22Rv1 (cell line): ENCODE measurements at regions not wholly inside any gene's neighbourhood (a gene's known extent, or its start where the extent isn't known, plus 50 kb on each side); places are given as distances from the start of the nearest gene placed in this dataset.
"Not testable (repeated sequence)": the region's sequence is repeated elsewhere in the genome, so short reads cannot be mapped to it uniquely, and the experiment has no call there.

Experiments
- H3K27ac ChIP-seq: fragments of 450-650 bp; 2 replicates; pipeline ENCODE4 v1.5.1; 2017
- ZFX ChIP-seq: fragments of 450-650 bp; IDR thresholded peaks from 2 replicates; pipeline ENCODE4 v1.6.1; 2017; ENCODE audit warnings: antibody characterized with exemption, borderline replicate concordance
- TF ChIP-seq, protein P1 (sequence below): fragments of 450-650 bp; IDR thresholded peaks from 2 replicates; pipeline ENCODE4 v1.5.1; 2017; ENCODE audit warnings: mild to moderate bottlenecking

DNA sequence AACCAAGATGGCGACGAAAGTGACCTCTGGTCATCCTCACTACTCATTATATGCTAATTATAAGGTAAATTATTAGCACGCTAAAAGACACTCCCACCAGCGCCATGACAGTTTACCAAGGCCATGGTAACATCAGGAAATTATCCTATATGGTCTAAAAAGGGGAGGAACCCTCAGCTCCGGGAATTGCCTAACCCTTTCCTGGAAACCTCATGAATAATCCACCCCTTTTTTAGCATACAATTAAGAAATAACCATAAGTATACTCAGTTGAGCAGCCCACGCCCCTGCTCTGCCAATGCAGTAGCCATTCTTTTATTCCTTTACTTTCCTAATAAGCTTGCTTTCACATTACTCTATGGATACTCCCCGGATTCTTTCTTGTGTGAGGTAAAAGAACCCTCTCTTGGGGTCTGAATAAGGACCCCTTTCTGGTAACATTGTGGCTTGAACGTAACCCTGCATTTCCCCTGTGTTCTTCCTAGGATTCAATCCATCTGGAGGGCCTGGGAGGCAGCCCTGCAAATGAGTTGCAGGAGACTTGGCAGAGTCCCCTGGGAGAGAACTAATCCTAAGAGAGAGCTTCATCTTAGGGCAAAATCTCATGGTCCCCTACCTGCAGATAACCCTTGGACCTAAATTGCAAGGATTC lies 225.6 kb upstream of the JARID2 start:
- TF ChIP-seq, protein P1, sequence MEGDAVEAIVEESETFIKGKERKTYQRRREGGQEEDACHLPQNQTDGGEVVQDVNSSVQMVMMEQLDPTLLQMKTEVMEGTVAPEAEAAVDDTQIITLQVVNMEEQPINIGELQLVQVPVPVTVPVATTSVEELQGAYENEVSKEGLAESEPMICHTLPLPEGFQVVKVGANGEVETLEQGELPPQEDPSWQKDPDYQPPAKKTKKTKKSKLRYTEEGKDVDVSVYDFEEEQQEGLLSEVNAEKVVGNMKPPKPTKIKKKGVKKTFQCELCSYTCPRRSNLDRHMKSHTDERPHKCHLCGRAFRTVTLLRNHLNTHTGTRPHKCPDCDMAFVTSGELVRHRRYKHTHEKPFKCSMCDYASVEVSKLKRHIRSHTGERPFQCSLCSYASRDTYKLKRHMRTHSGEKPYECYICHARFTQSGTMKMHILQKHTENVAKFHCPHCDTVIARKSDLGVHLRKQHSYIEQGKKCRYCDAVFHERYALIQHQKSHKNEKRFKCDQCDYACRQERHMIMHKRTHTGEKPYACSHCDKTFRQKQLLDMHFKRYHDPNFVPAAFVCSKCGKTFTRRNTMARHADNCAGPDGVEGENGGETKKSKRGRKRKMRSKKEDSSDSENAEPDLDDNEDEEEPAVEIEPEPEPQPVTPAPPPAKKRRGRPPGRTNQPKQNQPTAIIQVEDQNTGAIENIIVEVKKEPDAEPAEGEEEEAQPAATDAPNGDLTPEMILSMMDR, result no peak
- TF ChIP-seq ZFX, result no peak
- no peak overlapping the region for H3K27ac ChIP-seq

DNA sequence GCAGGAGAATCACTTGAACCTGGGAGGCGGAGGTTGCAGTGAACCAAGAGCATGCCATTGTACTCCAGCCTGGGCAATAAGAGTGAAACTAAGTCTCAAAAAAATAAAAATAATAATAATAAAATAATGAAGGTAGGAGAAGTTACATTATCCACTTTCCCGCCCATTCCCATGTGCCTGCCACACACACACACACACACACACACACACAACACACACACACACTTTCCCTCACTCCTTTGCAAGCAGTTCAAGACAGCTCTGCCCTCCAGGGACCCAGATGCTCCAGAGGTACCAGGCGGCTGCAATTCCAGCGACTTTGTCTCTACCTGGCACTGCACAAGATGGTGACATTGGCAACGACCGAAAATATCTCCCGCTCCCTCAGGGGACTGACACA lies 224.8 kb upstream of the JARID2 start:
- H3K27ac ChIP-seq, result no peak overlapping the region
- no peak for TF ChIP-seq ZFX
- TF ChIP-seq, protein P1, result no peak

DNA sequence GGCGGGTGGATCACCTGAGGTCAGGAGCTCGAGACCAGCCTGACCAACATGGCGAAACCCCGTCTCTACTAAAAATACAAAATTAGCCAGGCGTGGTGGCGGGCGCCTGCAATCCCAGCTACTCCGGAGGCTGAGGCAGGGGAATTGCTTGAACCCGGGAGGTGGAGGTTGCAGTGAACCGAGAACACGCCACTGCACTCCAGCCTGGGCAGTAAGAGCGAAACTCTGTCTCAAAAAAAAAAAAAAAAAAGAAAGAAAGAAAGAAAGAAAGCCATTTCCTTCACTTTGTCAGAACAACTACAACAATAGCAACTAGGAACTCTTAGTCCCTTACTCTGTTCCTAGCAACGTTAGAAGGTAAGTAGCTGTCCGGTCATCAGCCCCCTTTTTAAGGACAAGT lies 222.9 kb upstream of the JARID2 start:
- H3K27ac ChIP-seq, result not testable (repeated sequence)

DNA sequence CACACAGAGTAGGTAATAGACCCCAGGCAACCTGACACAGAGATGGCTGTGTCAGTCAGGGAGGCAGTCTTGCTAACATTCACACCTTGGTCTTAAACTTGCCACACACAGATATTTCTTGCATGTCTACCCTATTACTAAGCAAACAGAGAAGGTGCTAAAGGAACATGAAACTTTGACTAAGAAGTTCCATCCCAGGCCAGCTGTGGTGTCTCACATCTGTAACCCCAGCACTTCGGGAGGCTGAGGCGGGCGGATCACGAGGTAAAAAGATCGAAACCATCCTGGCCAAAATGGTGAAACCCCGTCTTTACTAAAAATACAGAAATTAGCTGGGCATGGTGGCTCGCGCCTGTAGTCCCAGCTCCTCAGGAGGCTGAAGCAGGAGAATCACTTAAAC lies 222.4 kb upstream of the JARID2 start:
- H3K27ac ChIP-seq, result no peak overlapping the region

DNA sequence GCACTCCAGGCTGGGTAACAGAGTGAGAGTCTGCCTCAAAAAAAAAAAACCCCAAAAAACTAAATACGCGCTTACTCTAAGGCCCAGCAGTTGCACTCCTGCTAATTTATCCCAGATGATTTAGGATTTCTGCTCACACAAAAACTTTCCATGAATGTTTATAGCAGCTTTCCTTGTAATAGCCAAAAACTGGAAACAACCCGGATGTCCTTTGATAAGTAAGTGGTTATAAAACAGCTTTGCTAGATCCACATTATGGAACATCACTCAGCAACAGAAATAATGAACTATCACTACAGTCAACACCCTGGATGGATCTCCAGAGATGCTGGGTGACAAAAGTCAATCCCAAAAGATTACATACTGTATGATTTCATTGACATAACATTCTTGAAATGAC lies 220.4 kb upstream of the JARID2 start:
- no peak for TF ChIP-seq ZFX
- TF ChIP-seq, protein P1, result no peak
- H3K27ac ChIP-seq, result no peak overlapping the region

More for the DNA sequence above, 222.4 kb upstream of the JARID2 start:
- TF ChIP-seq, protein P1, result no peak
- TF ChIP-seq ZFX, result no peak

DNA sequence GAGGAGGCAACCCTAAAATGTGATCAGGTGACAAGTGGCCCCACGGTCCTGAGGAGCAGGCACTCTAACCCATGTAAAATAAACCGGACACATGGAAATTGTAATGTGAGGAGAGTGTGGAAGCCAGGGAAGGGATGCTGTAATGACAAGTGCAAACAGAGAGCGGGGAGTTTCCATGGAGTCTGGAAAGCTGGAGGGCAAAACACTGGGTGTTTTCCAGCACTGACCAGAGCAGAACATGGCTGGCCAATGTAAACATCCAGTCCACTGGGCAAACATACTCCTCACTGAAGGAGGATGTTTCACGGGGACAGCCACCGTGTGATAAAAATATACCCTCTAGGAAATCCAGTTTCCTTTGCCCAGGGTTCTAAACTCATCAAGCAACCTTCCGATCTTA lies 219.0 kb upstream of the JARID2 start:
- H3K27ac ChIP-seq, result no peak overlapping the region

DNA sequence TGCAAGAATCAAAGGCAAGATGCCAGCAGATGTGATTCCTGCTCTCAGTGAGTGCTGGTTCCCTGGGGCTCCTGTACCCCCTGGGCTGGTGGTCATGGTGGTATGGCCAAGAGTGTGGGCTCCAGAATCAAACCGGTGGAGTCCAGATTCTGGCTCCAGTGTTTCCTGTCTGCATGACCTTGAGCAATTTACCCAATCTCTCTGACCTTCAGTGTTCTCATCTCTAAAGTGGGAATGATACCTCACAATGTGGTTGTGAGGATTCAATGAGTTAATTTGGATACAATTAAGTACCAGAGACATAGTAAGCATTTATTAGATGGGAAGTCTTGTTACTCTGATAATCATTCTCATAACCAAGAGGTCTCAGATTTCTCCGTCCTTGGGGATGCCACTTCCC lies 218.4 kb upstream of the JARID2 start:
- no peak for TF ChIP-seq ZFX
- TF ChIP-seq, protein P1, result no peak
- H3K27ac ChIP-seq, result no peak overlapping the region

More for the DNA sequence above, 219.0 kb upstream of the JARID2 start:
- no peak for TF ChIP-seq ZFX
- TF ChIP-seq, protein P1, result no peak

DNA sequence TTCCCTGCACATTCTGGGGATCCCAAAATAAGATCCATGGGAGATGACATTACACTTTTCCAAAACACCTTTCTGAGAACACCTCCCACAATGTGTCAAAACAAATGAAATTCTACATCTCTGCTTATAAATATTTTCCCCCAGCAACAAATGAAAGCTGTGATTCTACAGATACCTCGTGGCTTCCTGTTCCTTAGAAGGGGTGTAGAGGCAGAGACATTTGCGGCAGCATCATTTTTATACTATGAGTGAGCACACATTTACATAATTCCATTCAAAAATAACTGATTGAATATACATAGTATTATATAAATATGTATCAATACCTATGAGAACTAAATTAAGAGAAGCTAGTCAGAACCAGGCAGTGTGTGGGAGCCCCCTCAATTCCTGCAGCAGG lies 213.9 kb upstream of the JARID2 start:
- TF ChIP-seq ZFX, result no peak
- TF ChIP-seq, protein P1, result no peak
- H3K27ac ChIP-seq, result no peak overlapping the region
